Pulmonary artery endothelial cell (primary cell): ENCODE measurements at regions not wholly inside any gene's neighbourhood (a gene's known extent, or its start where the extent isn't known, plus 50 kb on each side); places are given as distances from the start of the nearest gene placed in this dataset.

Source experiments
- DNase-seq: peaks from one replicate; pipeline ENCODE4 v3.0.0-alpha.2; 2011; ENCODE audit warnings: low read depth, low spot score

DNA sequence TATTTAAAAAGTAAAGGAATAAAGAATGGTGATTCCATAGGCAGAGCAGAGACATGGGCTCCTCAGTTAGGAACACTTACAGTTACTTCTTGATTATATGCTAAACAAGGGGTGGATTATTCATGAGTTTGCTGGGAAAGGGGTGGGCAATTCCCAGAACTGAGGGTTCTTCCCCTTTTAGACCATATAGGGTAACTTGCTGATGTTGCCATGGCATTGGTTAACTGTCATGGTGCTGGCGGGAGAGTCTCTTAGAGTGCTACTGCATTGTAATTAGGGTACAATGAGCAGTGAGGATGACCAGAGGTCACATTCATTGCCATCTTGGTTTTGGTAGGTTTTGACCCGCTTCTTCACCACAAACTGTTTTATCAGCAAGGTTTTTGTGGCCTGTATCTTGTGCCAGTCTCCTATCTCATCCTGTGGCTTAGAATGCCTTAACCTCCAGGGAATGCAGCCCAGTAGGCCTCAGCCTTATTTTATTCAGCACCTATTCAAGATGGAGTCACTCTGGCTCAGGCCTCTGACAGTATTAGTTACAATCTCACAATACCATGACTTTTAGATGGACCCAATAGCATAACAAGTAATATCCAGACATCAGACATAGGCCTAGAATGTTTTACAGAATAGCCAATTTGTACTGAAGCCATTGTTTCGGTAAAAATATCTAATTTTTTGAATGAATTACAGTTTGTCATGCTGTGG, 106.8 kb downstream of the ZBTB18 start:
- no peak for DNase-seq

DNA sequence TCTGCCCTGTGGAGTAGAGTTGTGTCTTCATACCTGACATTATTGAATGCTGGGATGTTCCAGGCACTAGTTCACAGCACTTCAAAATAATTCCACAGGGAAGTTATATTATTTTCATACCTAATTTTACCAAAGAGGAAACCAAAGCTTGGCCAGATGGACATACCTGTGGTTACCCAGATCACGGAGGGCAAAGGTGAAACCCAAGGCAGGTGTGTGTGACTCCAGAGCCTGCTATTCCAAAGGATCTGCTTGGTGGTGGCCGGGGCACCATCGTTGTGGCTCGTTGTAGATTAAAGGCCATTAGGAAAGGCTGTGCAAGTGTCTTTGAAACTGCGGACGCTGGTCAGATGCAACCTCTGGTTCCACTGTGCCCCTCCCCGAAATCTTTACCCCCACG, 108.6 kb downstream of the ZBTB18 start:
- no peak for DNase-seq

- DNase-seq = no peak
Observed at GRCh38 chr1:244160455-244161235, 109.6 kb downstream of the ZBTB18 start.

DNA sequence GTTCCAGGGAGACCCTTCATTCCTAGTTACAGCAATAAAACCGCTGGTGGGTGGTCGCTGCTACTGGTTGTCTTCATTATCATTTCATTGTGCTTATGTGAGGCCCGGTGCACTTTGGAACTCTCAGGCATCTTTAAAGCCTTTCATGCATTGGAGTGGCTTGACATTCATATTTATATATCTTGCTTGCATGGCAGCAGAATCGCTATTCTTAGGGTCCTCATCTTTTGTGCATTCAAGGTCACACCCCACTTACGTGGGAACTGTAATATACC, 110.1 kb downstream of the ZBTB18 start:
- DNase-seq = no peak

- DNase-seq = no peak
Observed at GRCh38 chr1:244162786-244163530, 111.9 kb downstream of the ZBTB18 start.

DNA sequence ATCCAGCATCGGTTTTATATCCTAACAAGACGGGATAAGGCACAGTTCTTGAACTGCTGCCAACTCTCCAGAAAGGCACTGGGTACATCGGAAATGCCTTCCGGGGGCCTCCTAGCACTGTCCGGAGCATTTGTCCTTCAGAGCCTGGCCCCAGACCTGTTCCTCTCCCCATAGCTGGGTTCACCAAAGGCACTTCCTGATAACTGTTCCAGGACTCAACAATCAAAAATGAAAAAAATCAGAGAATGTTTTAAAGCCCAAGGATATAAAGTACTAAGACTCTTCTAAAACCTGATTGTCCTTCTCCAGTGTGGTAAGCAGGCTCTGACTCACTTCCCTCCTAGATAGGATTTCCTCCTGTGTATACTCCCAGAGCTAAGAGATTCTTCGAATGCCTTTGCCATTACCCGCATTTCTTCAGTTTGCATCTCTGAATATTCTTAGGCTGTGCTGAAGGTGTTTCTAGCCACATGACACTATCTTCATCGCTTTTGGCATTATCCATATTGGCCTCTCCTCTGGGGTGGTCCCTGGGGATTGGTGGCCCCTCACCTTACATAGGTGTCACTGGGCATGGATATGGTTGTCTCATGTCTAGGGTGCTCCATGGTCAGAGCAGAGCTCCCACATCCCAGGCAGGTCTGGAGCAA, 112.9 kb downstream of the ZBTB18 start:
- peak; percentile 97 for DNase-seq

GRCh38 chr1:244164511-244164890, 113.4 kb downstream of the ZBTB18 start:
- no peak for DNase-seq

GRCh38 chr1:244165021-244165420, 113.9 kb downstream of the ZBTB18 start:
- no peak for DNase-seq

DNA sequence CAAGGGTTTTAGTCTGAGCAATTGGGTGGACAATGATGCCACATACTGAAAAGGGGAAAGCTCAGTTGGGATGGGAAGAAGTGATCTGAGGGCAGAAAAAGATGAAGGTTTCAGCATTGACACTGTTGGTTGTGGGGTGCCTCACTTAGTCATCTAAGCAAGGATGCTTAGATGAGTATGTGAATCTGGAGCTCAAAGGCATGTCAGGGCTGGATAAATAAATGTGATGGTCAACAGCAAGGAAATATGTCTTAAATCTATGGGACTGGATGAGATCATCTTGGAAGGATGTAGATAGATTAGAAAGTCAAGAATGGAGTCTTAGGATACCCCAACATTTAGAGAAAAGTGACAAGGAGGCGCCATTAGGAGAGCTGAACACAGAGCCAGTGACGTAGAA, 114.6 kb downstream of the ZBTB18 start:
- DNase-seq = no peak

DNA sequence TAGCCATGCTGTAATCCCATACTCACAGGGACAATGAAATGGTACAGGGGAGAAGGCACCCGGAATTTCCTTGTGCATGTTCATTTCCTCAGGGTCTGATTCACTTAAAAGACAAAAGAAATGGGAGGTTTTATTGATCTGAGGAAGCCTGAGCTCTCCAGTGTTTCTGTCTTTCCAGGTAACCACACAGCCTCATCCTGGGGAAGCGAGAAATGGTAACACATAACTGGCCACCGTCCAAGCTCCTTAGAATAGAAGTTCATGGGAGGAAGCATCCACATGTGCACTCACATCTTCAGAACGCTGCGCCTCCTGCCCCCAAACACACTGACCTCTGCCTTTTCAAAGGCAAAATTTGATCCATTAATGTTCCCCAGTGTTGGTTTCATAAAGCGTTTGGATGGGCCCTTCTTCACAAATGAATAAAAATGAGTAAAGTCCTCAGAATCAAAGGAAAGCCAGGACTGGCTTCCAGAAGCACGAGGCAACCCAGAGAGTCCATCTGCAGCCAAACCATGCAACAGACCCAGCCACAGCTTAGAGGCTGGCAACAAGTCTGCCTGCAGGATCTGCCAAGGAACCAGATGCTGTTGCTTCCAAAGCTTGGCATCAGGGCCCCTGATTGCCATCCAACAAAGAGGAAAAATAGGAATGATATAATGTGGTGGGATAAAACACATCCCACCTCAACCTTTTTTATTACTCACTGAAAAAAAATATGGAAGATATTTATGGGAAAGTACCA, 120.3 kb downstream of the ZBTB18 start:
- DNase-seq = no peak

DNA sequence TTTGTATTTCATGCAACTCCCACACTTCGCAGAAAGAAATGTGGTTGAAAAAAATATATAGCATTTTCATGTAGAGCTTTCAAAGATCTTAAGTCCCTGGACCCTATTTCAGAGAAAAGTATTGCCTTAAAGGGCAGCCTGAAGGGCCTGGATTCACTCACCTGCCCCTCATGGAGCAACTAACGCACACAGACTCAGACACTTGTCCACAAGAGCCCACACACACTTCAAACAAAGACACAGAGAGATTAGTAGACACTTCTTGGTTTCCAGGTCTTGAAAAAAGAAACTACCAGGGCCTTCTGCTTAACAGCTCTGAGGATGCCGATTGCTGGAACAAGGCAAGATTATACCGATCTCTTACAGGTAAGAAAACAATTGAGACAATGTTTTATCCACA, 122.2 kb downstream of the ZBTB18 start:
- DNase-seq = no peak

DNA sequence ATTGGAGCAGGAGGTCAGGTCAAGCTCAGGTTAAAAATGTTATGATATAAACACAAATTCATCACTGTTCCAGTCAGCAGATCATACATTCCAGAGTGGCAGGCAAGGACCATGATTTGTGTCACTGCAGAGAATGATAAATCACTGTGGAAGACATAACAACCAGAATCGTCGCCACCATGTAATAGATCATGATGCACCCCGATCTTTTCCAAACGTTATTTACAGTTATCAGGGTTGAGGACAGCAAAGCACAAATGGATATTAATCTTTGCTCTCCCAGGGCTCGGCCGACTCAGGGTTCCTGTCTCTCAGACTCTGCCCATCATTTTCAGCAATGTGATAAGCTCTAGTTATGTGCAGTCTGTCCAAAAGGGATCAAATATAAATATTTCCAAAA, 122.7 kb downstream of the ZBTB18 start:
- no peak for DNase-seq

- DNase-seq = no peak
Observed at GRCh38 chr1:244174922-244175521, 123.9 kb downstream of the ZBTB18 start.

DNA sequence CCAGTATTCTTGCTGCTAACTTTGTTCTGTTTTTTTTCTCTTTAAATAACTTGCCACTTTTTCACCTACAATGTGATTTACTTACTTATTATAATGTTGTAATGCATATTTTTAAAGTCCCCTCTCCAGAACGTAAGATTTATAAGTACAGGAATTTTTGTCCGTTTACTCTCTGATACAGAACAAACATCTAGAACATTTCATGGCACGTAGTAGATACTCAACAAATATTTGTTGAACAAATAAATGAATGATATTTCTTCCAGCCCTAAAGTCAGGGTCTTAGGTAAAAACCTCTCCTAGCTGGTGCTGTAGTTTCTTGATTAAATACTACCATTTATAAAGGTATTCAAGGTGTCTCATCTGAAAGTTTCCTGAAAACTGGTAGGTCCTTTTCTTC, 125.1 kb downstream of the ZBTB18 start:
- DNase-seq = no peak

DNA sequence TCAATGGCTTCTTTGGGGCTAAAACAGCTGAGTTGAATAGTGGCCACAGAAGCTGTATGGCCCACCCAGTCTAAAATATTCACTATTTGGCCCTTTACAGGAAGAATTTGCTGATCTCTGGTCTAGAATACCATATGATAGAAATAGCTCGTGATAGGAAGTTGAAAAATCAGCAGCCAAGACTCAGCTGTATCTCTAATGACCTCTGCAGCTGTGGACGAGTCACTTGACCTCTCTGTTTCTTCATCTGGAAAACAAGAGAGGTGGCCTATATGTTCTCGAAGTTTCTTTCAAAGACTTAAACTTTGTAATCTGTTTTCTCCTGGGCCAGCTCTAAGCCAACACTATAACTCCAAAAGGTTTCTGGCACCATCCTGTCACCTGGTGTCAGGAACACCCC, 129.2 kb downstream of the ZBTB18 start:
- DNase-seq = peak; percentile 19

GRCh38 chr1:244181867-244182266, 130.8 kb downstream of the ZBTB18 start:
- no peak for DNase-seq

DNA sequence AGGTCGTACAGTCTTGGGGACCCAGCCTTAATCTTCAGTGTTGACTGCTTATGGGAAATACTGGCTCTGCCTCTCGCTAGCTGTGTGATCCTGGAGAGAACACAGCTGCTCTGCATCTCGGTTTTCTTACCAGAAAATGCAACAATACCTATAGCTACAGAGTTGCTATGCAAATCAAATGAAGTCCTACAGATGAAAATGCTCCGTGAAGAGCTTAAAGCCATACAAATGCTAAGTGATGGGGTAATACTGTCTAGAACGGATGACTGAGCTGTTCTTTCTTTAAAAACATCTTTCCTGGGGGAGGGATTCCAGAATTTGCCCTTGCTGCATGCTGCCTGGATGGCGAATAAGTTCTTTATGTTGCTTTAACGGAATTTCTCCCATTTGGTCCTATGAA, 132.0 kb downstream of the ZBTB18 start:
- DNase-seq = no peak

DNA sequence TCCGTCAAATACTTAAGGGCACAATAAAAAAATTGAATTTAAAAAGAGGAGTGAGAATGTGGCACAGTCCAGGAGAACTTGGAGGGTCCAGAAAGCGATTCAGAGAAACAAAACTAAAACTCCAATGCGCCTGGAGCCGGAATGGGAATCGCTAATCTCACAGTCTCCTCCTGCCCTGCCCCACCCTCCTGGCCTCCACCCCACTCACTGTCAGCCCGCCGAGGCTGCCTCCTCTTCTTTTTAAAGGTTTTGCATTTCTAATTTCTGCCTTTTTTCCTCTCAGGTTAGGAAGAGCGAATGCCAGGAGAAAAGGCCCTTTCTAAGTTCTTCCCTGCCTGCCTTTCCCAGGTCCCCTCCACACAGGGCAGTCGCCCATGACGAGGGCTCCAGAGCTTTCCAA, 135.3 kb downstream of the ZBTB18 start:
- DNase-seq = no peak

DNA sequence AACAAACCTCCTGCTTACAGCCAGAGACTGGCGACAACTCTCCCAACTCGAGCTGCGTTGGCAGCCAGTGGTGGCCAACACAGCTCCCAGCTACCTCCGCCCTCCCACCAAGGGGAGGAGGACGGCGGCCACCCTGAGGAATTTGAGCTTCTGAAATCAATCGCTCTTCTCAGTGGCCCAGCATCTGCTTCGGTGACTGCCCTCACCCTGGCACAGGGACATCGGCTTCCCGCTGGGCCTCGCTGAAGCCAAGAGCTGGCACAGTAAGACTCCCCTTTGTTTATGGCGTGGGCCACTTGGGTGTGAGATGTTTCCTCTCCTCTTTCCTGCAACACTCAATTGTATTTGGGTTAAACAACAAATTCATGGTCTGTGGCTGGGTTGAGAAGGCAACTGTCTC, 136.2 kb downstream of the ZBTB18 start:
- DNase-seq = no peak

DNA sequence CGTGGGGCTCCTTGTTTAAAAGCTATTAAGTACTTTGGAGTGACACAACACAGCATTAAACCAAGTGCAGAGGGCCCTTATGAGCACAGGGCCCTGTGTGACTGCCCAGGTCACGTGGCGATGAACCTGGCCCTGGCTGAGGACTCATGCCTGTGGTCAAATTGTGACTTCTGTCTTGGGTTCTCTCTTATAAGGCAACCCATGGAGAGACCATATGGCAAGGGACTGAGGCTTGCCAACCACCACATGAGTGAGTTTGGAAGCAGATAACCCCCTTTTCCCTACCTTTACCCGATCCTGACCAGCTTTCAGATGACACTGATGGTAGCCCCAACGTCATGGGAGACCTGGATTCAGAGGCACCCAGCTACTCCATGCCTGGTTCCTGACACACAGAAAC, 140.5 kb downstream of the ZBTB18 start:
- DNase-seq = no peak

DNA sequence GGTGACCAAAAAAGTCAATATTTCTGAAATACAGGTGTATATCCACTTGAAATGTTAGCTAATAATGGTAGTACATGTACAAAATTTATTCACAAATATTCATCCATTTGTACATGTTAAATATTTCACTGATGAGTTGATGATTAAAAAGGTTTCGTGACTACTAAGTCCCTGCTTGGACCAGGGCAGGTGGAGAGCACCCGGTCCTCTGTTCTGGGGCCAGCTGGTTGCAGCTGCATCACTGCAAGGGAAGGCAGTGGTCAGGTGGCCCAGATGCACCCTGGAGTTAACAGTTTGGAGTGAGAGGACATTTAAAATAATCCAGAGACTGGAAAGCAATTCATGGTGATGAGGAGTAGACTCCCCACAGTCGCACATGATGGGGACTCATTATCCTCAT, 141.2 kb downstream of the ZBTB18 start:
- no peak for DNase-seq
